ENCODE measurements at regions not wholly inside any gene's neighbourhood (a gene's known extent, or its start where the extent isn't known, plus 50 kb on each side); places are given as distances from the start of the nearest gene placed in this dataset.
"Not testable (repeated sequence)": the region's sequence is repeated elsewhere in the genome, so short reads cannot be mapped to it uniquely, and the experiment has no call there.

DNA sequence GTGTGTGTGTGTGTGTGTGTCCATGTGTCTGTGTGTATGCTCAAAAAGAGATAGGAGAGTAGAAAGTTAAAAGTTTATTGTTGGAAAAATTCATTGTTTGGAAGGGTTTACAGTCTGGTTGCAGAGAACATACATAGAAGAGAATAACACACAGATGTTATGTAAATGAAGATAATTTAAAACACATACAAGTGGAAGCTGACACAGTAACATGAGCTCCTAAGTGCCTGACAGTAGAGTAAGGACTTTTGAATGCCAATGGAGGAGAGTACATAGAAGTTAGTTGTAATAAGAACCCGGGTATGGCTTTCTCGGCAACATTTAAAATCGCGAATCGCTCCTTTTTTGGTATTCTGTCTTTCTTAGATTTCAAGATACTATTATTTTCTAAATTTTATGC is 137.0 kb upstream of the FANCL start:
- POLR2A ChIA-PET: no interaction called here
- CTCF ChIA-PET: no interaction called here

DNA sequence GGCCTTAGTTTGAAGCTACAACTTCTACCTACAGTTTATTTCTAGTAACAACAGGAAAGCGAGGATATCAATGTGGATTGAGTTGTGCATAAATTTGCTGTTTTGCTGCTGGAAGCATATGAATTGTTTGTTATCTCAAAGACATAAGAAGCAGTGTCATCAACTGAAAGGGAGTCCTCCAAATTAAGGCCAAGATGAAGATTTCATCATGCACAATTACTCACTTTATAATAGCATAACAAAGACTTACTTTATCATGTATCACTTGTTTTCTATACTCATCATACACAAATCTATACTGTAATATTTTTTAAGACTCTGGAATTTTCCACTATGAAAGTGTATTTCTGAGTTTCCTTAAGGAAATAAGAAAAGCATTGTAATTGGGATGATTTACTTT is 136.1 kb upstream of the FANCL start:
- POLR2A ChIA-PET: no interaction called here
- CTCF ChIA-PET: no interaction called here

DNA sequence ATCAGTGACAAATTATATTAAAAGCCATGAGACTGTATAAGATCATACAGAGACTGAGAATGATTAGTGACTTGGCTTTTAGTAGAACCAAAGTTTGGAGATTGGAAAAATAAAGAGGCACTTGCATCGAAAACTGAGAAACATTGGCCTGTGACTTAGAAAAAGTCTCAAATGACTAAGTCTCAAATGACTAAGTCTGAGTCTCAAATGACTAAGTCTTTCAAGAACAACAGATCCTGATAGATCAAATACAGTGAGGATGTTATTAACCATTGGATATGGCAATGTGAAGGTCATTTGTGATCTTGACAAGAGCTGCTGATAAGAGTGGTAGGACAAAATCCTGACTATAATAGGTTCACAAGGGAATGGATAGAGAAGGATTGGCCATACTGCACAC is 135.5 kb upstream of the FANCL start:
- CTCF ChIA-PET: no interaction called here

DNA sequence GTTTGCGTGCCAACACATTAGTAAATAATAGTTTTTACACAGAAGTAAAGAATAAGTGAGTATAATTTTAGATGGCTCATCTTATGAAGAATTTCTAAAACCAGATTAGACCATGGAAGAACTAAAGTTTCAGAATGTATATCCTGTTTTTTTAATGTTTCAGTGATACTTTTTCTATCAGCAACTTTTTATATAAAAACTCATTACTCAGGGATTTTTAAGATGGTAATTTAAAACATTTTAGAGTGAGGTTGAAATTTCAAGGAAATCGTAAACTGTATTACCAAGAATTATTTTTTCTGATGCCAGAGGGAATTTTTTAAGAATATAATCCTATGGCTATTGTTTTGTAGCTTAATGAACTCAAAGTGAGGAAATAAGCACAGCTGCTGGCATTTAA is 128.5 kb upstream of the FANCL start:
- POLR2A ChIA-PET: no interaction called here
- CTCF ChIA-PET: no interaction called here

More for the DNA sequence above, 135.5 kb upstream of the FANCL start:
- POLR2A ChIA-PET: no interaction called here

DNA sequence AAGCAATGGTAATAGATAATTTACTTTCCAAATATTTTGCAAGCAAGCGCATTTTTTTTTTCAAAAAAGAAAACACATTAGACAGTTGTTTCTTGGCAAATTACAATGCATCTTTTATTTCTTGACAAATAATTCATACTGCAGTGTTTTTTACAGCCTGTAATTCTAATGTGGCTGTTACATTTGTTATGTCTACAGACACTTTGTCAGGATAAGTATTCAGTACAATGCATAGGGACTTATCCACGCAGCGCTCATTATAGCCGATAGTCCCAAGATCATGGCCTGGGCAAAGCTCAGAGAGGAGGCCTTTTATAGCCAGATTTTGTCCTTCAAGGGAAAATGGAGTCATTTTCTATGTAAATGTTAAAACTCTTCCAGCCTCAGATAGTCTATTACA is 123.0 kb upstream of the FANCL start:
- POLR2A ChIA-PET: no interaction called here
- CTCF ChIA-PET: no interaction called here

DNA sequence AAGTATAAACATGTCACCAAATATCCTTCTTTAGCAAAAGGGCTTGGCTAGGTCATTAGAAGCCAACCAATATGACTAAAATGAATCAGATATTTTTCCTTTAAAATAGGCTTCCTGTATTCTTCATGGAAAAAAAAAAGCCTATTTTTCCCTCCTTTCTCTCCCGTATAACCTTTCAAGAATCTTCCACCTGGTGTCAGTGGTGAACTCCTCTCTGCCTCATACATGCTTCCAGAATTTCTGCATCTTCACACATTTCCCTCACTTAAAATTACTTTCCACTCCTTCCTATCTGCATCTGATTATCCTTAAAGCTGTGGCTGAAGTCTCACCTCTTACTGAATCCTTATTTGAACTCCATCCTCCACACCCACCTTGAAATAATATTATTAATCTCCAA is 116.9 kb upstream of the FANCL start:
- POLR2A ChIA-PET: no interaction called here
- CTCF ChIA-PET: no interaction called here

DNA sequence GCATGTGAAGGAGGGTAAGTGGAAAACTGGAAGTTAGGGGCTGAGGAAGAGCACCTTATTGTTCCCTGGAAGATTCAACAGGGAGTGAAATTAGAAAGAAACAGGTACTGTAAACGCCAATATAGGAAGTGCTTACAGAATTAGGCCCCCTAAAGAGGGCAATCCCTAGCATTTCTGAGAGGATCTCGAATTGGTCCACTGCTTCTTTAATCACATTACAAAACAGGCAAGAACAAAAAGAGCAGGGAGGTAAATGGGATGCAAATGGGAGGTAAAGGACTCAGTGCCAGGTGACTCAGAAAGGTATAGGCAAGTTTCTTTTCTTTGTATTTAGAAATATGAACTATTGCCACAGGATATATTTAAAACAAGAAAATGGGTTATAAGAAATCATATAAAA is 116.4 kb upstream of the FANCL start:
- POLR2A ChIA-PET: no interaction called here
- CTCF ChIA-PET: no interaction called here

DNA sequence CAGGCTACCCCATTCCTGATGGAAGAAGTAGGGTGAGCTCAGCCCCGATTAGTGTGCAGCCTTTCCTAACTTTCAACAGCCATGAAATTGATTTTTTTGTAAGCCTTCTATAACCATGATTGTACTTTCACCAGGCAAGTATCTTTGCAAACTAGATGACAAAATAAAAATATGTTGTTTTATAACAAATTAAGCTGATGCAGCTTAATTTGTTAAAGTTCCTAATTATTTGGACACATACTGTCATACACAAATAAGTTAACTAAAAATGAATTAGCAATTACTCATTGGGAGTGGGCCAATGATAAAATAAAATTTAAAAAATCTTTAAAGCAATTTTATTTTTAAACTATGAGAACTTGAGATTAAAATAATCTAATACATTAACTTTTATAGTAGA is 113.1 kb upstream of the FANCL start:
- ChIA-PET POLR2A (no interaction called here), CTCF (no interaction called here)

DNA sequence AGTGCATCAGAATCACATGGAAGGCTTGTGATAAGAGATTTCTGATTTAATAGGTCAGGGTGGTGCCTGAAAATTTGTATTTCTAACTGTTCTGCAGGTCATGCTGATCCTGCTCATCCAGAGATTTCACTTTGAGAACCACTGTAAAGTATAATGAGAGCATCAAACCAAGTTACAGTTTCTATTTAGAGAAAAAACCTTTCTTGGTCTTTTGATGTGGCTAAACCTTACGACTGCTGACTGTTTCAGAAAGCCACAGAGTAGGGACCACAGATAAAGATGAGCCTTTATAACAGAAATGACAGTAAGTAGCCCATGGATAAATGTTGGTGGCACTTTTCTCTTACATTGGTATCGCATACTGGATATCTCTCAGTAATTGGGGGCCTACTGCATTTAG is 109.4 kb upstream of the FANCL start:
- CTCF ChIA-PET: no interaction called here
- POLR2A ChIA-PET: no interaction called here

DNA sequence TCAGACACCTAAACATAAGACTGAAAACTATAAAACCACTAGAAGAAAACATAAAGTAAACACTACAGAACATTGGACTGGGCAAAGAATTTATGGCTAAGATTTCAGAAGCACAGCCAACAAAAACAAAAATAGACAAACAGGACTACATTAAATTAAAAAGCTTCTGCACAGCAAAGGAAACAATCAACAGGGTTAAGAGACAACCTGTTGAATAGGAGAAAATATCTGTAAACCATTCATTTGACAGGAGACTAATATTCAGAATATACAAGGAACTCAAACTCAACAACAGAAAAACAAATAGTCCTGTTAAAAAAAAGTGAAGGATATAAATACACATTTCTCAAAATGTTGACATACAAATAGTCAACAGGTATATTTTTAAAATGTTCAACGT is 106.7 kb upstream of the FANCL start:
- ChIA-PET CTCF (no interaction called here), POLR2A (no interaction called here)

DNA sequence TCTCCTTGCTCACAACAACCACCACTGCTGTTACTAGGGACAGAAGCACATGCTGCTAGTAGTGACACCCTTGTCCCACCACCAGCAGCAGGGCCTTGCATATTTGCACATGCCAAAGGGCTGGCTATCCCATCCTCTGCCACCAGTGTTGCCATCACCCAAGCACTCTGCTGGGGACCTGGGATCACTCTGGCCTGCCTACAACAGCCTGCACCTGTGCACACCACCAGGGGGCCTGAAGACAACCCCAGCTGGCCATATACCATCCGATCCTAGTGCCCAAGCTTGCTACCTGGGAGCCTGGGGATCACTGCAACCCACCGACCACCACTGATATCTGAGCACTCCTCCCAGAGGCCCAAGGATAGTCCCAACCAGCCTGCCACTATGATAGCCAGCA is 99.9 kb upstream of the FANCL start:
- ChIA-PET CTCF (no interaction called here), POLR2A (no interaction called here)

DNA sequence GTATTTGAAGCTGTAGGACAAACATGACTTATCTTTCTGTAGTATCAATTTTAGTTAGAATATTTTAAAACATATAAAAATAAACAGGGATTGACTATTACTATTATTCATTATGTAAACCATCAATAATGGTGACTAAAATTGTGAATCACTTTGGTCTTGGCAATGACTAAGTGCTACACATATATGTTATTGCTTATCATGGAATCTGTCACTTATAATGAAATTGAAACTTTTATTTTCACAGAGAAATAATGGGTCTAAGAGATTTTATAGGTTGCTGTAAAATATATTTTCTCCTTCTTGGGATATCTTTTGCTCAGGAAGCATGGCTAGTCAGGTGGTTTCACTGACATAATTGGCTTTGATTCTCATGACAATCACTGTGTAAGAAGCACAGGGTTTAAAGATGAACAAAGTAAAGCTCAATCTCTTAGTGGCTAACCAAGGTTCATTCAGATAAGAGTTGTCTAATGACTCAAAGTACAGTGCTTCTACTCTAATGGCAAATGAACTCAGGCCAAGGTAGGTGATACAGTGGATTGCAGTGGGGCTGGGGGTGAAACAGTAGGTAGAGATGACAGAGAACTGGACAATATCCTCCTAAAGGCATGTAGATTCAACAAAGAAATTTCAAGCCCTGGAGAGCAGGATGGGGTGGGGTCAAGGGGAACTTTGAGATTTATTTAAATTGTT is 98.6 kb upstream of the FANCL start:
- ChIA-PET POLR2A (no interaction called here), CTCF (no interaction called here)

DNA sequence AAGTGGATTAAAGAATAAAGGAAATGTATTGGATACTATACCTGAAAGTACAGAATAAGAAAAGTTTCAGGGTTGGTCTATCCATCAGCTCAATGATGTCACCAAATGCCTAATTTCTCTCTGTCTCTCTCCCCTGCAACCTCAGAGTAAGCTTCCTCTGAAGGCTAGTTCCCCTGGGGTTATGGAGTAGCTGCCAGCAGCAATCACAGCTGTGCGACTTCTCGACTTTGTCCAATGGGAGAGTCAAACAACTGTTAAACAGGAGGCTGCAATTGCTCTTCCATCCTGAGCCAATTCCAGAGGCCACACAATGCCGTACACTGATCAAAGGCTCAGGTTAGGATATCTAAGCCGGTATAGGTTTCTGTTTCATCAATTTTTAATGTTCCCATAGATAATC is 95.3 kb upstream of the FANCL start:
- CTCF ChIA-PET: no interaction called here

DNA sequence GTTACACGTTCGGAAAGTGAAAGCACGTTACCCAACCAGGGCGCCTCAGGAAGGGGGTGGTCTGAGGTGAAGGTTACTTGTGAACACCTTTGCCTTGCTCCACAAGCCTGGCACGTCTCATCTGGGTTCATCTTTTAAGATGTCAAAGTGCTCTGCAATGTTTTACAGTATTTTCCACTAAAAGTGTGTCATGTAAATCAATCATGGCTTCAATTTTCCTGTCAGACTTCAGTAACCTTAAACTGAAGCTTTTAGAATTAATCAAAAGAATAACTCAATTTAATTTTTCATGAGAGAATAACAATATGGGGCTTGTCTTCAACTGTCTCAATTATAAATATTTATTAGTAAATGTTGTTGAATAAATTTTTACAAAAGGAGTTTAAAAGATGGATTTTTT is 93.3 kb upstream of the FANCL start:
- ChIA-PET POLR2A (no interaction called here), CTCF (no interaction called here)

More for the DNA sequence above, 95.3 kb upstream of the FANCL start:
- POLR2A ChIA-PET: no interaction called here

DNA sequence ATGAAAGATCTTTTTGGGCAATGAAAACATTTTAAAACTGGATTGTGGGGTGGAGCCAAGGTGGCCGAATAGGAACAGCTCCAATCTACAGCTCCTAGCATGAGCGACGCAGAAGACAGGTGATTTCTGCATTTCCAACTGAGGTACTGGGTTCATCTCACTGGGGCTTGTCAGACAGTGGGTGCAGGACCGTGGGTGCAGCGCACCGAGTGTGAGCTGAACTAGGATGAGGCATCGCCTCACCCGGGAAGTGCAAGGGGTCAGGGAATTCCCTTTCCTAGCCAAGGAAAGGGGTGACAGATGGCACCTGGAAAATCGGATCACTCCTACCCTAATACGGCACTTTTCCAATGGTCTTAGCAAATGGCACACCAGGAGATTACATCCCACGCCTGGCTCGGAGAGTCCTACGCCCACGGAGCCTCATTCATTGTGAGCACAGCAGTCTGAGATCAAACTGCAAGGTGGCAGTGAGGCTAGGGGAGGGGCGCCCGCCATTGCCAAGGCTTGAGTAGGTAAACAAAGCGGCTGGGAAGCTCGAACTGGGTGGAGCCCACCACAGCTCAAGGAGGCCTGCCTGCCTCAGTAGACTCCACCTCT is 84.3 kb upstream of the FANCL start:
- POLR2A ChIA-PET, CTCF ChIA-PET: not testable (repeated sequence)

DNA sequence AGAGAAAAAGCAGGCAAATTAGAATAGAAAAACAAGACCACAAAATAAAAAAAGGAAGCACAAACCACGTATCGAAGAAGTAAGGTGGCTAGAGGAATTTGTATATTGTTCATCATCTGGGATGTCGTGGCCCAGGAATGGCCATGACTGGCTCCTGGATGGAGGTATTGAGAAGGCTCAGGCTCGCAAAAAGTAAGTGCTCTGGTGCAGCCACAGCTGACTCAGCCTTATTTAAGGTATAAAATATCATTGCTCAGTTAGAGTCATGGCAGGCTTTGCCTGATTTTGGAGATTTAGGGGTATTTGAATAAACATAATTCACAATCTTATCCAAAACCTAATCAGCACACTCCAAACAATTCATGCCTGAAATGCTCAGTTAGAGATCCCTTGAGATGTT is 78.4 kb upstream of the FANCL start:
- POLR2A ChIA-PET: no interaction called here

DNA sequence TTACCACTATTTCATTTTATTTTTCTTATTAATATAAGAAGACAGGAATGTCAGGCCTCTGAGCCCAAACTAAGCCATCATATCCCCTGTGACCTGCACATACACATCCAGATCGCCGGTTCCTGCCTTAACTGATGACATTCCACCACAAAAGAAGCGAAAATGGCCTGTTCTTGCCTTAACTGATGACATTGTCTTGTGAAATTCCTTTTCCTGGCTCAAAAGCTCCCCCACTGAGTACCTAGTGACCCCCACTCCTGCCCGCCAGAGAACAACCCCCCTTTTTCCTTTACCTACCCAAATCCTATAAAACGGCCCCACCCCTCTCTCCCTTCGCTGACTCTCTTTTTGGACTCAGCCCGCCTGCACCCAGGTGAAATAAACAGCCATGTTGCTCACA is 77.8 kb upstream of the FANCL start:
- POLR2A ChIA-PET, CTCF ChIA-PET: not testable (repeated sequence)

More for the DNA sequence above, 78.4 kb upstream of the FANCL start:
- CTCF ChIA-PET: no interaction called here

DNA sequence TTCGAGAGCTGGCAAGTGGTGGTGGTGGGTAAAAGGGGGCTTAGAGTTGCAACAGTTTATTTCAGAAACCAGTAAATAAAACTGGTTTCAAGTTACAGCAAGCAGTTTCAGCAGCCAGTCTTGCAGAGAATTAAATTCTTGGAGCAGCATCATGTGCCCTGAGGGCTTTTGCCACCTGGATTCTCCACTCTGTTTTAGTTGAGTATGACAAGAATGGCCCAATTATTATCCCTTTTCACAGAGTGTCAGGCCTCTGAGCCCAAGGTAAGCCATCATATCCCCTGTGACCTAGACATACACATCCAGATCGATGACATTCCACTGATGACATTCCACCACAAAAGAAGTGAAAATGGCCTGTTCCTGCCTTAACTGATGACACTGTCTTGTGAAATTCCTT is 72.8 kb upstream of the FANCL start:
- POLR2A ChIA-PET: no interaction called here

DNA sequence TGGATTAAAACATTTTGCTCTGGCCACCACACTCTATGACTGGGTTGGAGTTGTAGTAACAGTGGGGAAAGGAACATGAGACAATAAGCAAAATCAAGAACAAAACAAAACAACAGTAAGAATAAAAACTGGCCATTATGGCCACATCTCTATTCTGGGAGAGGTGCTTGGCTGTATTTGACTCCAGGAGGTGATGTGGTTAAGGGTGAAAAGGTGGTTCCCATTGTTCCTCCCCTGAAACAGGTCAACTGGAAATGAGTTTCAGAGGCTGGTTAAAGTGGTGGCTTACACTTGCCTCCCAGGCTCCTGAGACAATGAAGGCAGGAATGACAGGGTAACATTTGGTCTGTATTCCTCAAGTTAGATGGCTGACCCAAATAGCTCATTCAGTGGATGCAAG is 67.3 kb upstream of the FANCL start:
- ChIA-PET CTCF (no interaction called here), POLR2A (no interaction called here)

More for the DNA sequence above, 72.8 kb upstream of the FANCL start:
- CTCF ChIA-PET: no interaction called here

DNA sequence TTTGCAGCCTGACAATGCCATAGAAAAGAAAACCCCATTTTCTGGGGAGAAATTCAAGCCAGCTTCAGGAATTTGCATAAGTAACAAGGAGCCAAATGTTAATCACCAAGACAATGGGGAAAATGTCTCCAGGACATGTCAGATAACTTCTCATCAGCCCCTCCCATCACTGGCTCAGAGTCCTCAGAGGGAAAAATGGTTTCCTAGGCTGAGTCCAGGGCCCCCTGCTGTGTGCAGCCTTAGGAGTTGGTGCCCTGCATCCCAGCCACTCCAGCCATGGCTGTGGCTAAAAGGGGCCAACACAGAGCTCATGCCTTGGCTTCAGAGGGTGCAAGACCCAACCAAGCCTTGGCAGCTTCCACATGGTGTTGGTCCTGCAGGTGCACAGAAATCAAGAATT is 63.7 kb upstream of the FANCL start:
- POLR2A ChIA-PET: no interaction called here
- CTCF ChIA-PET: no interaction called here

DNA sequence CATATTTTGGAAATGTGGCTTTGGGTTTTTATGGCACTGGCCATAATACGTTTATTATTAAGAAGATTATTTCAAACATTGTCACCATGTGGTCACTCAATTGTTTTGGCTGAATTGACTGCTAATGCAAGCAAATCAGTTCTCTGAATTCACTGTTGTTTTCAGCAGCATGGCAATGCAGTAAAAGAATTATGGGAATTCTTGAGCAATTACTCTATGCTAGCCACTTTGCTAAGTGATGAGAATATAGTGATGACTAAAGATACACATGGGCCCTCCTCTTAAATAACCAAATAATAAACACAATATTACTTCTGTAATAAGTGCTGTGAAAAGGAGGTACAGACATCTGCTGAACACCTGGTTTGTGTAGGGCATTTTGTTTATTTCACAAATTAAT is 58.0 kb upstream of the FANCL start:
- ChIA-PET POLR2A (no interaction called here), CTCF (no interaction called here)

DNA sequence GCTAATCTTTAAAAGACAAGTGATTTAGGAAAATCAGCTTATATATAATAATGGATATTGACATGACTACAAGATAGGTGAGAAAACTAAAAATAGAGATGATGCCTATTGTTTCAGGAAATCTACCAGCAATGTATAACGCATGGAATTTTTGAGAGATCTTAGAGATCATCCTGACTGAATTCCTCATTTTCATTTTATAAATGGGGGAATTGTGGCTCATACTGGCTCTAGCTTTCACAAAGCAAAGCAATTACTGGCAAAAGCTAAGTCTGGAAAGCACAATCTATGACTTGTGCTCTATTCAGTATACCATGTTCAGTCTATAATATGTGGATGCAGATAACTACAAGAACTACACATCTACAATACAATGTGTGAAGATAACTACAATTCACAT is 51.9 kb upstream of the FANCL start:
- ChIA-PET POLR2A (no interaction called here), CTCF (no interaction called here)

Measured in activated CD8-positive, alpha-beta memory T cell treated with anti-CD3 and anti-CD28 coated beads for 36 hours (primary cell).